Right renal pelvis (tissue), 4 donors: ENCODE measurements at regions not wholly inside any gene's neighbourhood (a gene's known extent, or its start where the extent isn't known, plus 50 kb on each side); places are given as distances from the start of the nearest gene placed in this dataset.

Experiments
- DNase-seq, 4 donors: peaks; one replicate each; pipeline ENCODE4 v3.0.0-alpha.2; 2013; ENCODE audit warnings: low read depth in 4 of 4, low spot score in 3 of 4, missing footprints in 1 of 4

GRCh38 chr7:83441-83840 is 108.9 kb upstream of the FAM20C start:
- no peak for DNase-seq

- DNase-seq, result no peak
These were observed 108.3 kb upstream of the FAM20C start for GRCh38 chr7:83861-84632.

GRCh38 chr7:84633-85020 is 107.7 kb upstream of the FAM20C start:
- no peak for DNase-seq

- no peak for DNase-seq
These were observed 107.1 kb upstream of the FAM20C start for GRCh38 chr7:85074-85882.

- DNase-seq, result no peak
These were observed 106.4 kb upstream of the FAM20C start for GRCh38 chr7:85883-86515.

GRCh38 chr7:86629-87028 is 105.7 kb upstream of the FAM20C start:
- no peak for DNase-seq

- DNase-seq, result no peak
These were observed 105.3 kb upstream of the FAM20C start for GRCh38 chr7:87047-87446.

- DNase-seq, result no peak
These were observed 104.7 kb upstream of the FAM20C start for GRCh38 chr7:87671-88070.

- no peak for DNase-seq
These were observed 104.1 kb upstream of the FAM20C start for GRCh38 chr7:88095-88926.

GRCh38 chr7:88927-89231 is 103.5 kb upstream of the FAM20C start:
- no peak for DNase-seq

- no peak for DNase-seq
These were observed 102.9 kb upstream of the FAM20C start for GRCh38 chr7:89232-90019.

- no peak for DNase-seq
These were observed 102.0 kb upstream of the FAM20C start for GRCh38 chr7:90111-91063.

GRCh38 chr7:91396-92175 is 100.8 kb upstream of the FAM20C start:
- DNase-seq, result no peak

- DNase-seq, result no peak
These were observed 100.1 kb upstream of the FAM20C start for GRCh38 chr7:92231-92674.

GRCh38 chr7:92888-93672 is 99.3 kb upstream of the FAM20C start:
- no peak for DNase-seq

- no peak for DNase-seq
These were observed 98.0 kb upstream of the FAM20C start for GRCh38 chr7:94251-94801.
